Loucy (cell line): ENCODE measurements at regions not wholly inside any gene's neighbourhood (a gene's known extent, or its start where the extent isn't known, plus 50 kb on each side); places are given as distances from the start of the nearest gene placed in this dataset.

Source experiments
- EZH2phosphoT487 ChIP-seq: fragments of 200-600 bp; IDR thresholded peaks from 2 replicates; pipeline ENCODE4 v1.6.1; 2018; ENCODE audit warnings: antibody characterized with exemption, mild to moderate bottlenecking, moderate library complexity, borderline replicate concordance
- TF ChIP-seq, protein P1 (sequence below): fragments of 200-600 bp; sonication (generic); conservative IDR thresholded peaks from 2 replicates; pipeline ENCODE4 v1.5.1; 2014; ENCODE audit warnings: mild to moderate bottlenecking, antibody characterized with exemption, low read length

DNA sequence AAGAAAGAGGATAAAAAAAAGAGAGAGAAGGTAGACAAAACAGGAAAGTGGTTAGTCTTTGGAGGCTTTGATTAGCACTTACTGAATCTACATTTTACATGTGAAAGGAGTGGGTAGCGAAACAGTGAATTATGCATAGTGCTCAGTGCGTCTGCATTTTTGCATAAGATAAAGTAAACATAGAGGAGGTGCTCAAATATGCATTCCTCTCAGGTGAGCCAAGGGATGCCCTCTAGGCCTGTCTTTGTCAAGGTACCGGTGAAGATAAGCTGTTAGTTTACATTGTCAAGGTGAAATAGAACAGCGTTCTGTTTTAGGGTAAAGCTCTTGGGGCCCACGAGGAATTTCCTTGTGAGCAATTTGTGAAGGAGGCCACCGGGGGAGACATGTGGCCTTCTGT lies 260.6 kb downstream of the TRIML1 start:
- TF ChIP-seq, protein P1, sequence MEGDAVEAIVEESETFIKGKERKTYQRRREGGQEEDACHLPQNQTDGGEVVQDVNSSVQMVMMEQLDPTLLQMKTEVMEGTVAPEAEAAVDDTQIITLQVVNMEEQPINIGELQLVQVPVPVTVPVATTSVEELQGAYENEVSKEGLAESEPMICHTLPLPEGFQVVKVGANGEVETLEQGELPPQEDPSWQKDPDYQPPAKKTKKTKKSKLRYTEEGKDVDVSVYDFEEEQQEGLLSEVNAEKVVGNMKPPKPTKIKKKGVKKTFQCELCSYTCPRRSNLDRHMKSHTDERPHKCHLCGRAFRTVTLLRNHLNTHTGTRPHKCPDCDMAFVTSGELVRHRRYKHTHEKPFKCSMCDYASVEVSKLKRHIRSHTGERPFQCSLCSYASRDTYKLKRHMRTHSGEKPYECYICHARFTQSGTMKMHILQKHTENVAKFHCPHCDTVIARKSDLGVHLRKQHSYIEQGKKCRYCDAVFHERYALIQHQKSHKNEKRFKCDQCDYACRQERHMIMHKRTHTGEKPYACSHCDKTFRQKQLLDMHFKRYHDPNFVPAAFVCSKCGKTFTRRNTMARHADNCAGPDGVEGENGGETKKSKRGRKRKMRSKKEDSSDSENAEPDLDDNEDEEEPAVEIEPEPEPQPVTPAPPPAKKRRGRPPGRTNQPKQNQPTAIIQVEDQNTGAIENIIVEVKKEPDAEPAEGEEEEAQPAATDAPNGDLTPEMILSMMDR, result no peak
- TF ChIP-seq EZH2phosphoT487, result no peak
